Stimulated activated CD8-positive, alpha-beta memory T cell treated with anti-CD3 and anti-CD28 coated beads, Interleukin-12 subunit alpha, Interleukin-12 subunit beta, amount 100 ng/mL, for 4 hours (primary cell): ENCODE measurements at regions not wholly inside any gene's neighbourhood (a gene's known extent, or its start where the extent isn't known, plus 50 kb on each side); places are given as distances from the start of the nearest gene placed in this dataset.
"Not testable (repeated sequence)": the region's sequence is repeated elsewhere in the genome, so short reads cannot be mapped to it uniquely, and the experiment has no call there.

ENCODE experiments used
- DNase-seq: peaks from one replicate; pipeline ENCODE4 v3.0.0-alpha.2; 2020; ENCODE audit warnings: low read depth

- no peak for DNase-seq
Measured at GRCh38 chr5:124617787-124618186, 128.7 kb downstream of the ZNF608 start.

- no peak for DNase-seq
Measured at GRCh38 chr5:124614836-124615385, 131.5 kb downstream of the ZNF608 start.

GRCh38 chr5:124614105-124614504, 132.3 kb downstream of the ZNF608 start:
- DNase-seq, result no peak

- no peak for DNase-seq
Measured at GRCh38 chr5:124613273-124613953, 133.0 kb downstream of the ZNF608 start.

- no peak for DNase-seq
Measured at GRCh38 chr5:124612023-124612422, 134.4 kb downstream of the ZNF608 start.

- not testable (repeated sequence) for DNase-seq
Measured at GRCh38 chr5:124611262-124611661, 135.2 kb downstream of the ZNF608 start.

GRCh38 chr5:124609685-124610084, 136.8 kb downstream of the ZNF608 start:
- DNase-seq, result not testable (repeated sequence)

GRCh38 chr5:124606543-124606942, 139.9 kb downstream of the ZNF608 start:
- DNase-seq, result no peak

- no peak for DNase-seq
Measured at GRCh38 chr5:124606093-124606492, 140.3 kb downstream of the ZNF608 start.

GRCh38 chr5:124605541-124605940, 140.9 kb downstream of the ZNF608 start:
- no peak for DNase-seq

- no peak for DNase-seq
Measured at GRCh38 chr5:124604419-124604818, 142.0 kb downstream of the ZNF608 start.

GRCh38 chr5:124602925-124603650, 143.4 kb downstream of the ZNF608 start:
- no peak for DNase-seq

- DNase-seq, result no peak
Measured at GRCh38 chr5:124599028-124599973, 147.1 kb downstream of the ZNF608 start.

- DNase-seq, result no peak
Measured at GRCh38 chr5:124596595-124597421, 149.6 kb downstream of the ZNF608 start.

GRCh38 chr5:124593952-124594351, 152.5 kb downstream of the ZNF608 start:
- no peak for DNase-seq

GRCh38 chr5:124592891-124593290, 153.5 kb downstream of the ZNF608 start:
- no peak for DNase-seq

- no peak for DNase-seq
Measured at GRCh38 chr5:124591583-124591982, 154.9 kb downstream of the ZNF608 start.

- no peak for DNase-seq
Measured at GRCh38 chr5:124590686-124591085, 155.8 kb downstream of the ZNF608 start.

GRCh38 chr5:124587280-124587679, 159.2 kb downstream of the ZNF608 start:
- no peak for DNase-seq

GRCh38 chr5:124584991-124585715, 161.3 kb downstream of the ZNF608 start:
- DNase-seq, result no peak
